H9 (cell line): ENCODE measurements at regions not wholly inside any gene's neighbourhood (a gene's known extent, or its start where the extent isn't known, plus 50 kb on each side); places are given as distances from the start of the nearest gene placed in this dataset.

Experiments used
- DNase-seq: peaks from one replicate; pipeline ENCODE4 v3.0.0-alpha.2; 2017
- H2AFZ ChIP-seq: one replicate; pipeline ENCODE4 v1.6.1; 2013; ENCODE audit warnings: mild to moderate bottlenecking, low read length, control low read depth, moderate library complexity
- H2AK5ac ChIP-seq: 2 replicates; pipeline ENCODE4 v1.6.1; 2013; ENCODE audit warnings: low read length, control low read depth, mixed read lengths; ENCODE audit not compliant: insufficient read length
- H2BK120ac ChIP-seq: one replicate; pipeline ENCODE4 v1.6.1; 2013; ENCODE audit warnings: low read depth, mild to moderate bottlenecking, low read length, control low read depth, inconsistent platforms; ENCODE audit not compliant: poor library complexity, severe bottlenecking
- H2BK12ac ChIP-seq: 2 replicates; pipeline ENCODE4 v1.6.1; 2013; ENCODE audit warnings: low read length, control low read depth, mixed read lengths, low read depth; ENCODE audit not compliant: insufficient read length
- H2BK15ac ChIP-seq: 2 replicates; pipeline ENCODE4 v1.6.1; 2013; ENCODE audit warnings: low read depth, low read length, control low read depth
- H2BK20ac ChIP-seq: one replicate; pipeline ENCODE4 v1.6.1; 2013; ENCODE audit warnings: low read depth, mild to moderate bottlenecking, low read length, control low read depth, inconsistent platforms; ENCODE audit not compliant: poor library complexity, severe bottlenecking
- H2BK5ac ChIP-seq: 2 replicates; pipeline ENCODE4 v1.6.1; 2013; ENCODE audit warnings: low read length, control low read depth, mixed read lengths; ENCODE audit not compliant: insufficient read length
- H3K14ac ChIP-seq: 2 replicates; pipeline ENCODE4 v1.6.1; 2013; ENCODE audit warnings: low read length, control low read depth; ENCODE audit not compliant: insufficient read depth
- H3K18ac ChIP-seq: 2 replicates; pipeline ENCODE4 v1.6.1; 2013; ENCODE audit warnings: low read depth, mild to moderate bottlenecking, mixed read lengths, low read length, control low read depth; ENCODE audit not compliant: insufficient read length
- H3K23ac ChIP-seq: 2 replicates; pipeline ENCODE4 v1.6.1; 2013; ENCODE audit warnings: low read length, control low read depth, mixed read lengths, low read depth; ENCODE audit not compliant: insufficient read length
- H3K23me2 ChIP-seq: 2 replicates; pipeline ENCODE4 v1.6.1; 2013; ENCODE audit warnings: low read depth, mild to moderate bottlenecking, mixed read lengths, low read length, control low read depth; ENCODE audit not compliant: insufficient read length, poor library complexity, severe bottlenecking
- H3K27ac ChIP-seq: 2 replicates; pipeline ENCODE4 v1.5.1; 2013; ENCODE audit warnings: low read length, control low read depth, mixed read lengths, low read depth; ENCODE audit not compliant: insufficient read length
- H3K27me3 ChIP-seq: 2 replicates; pipeline ENCODE4 v1.6.1; 2013; ENCODE audit warnings: low read length, control low read depth, inconsistent platforms; ENCODE audit not compliant: insufficient read depth
- H3K4ac ChIP-seq: 2 replicates; pipeline ENCODE4 v1.6.1; 2013; ENCODE audit warnings: low read depth, mild to moderate bottlenecking, control low read depth, inconsistent platforms, low read length, moderate library complexity
- H3K4me1 ChIP-seq: 2 replicates; pipeline ENCODE4 v1.6.1; 2013; ENCODE audit warnings: low read length, control low read depth, inconsistent platforms; ENCODE audit not compliant: insufficient read depth
- H3K4me2 ChIP-seq: 2 replicates; pipeline ENCODE4 v1.6.1; 2013; ENCODE audit warnings: low read length, control low read depth, mixed read lengths; ENCODE audit not compliant: insufficient read length, insufficient read depth
- H3K56ac ChIP-seq: 2 replicates; pipeline ENCODE4 v1.6.1; 2013; ENCODE audit warnings: low read depth, mild to moderate bottlenecking, mixed read lengths, low read length, control low read depth; ENCODE audit not compliant: insufficient read length
- H3K79me1 ChIP-seq: 2 replicates; pipeline ENCODE4 v1.6.1; 2013; ENCODE audit warnings: low read depth, mild to moderate bottlenecking, moderate library complexity, low read length, control low read depth, inconsistent platforms; ENCODE audit not compliant: insufficient read depth, poor library complexity, severe bottlenecking
- H3K79me2 ChIP-seq: 2 replicates; pipeline ENCODE4 v1.6.1; 2013; ENCODE audit warnings: low read length, control low read depth, inconsistent platforms; ENCODE audit not compliant: insufficient read depth
- H3K9ac ChIP-seq: 2 replicates; pipeline ENCODE4 v1.6.1; 2013; ENCODE audit warnings: low read length, control low read depth, mixed read lengths; ENCODE audit not compliant: insufficient read length; ENCODE audit errors: extremely low read depth
- H3K9me3 ChIP-seq: one replicate; pipeline ENCODE4 v1.6.1; 2013; ENCODE audit warnings: low read depth, low read length, inconsistent platforms; ENCODE audit not compliant: control insufficient read depth
- H3T11ph ChIP-seq: one replicate; pipeline ENCODE4 v1.6.1; 2013; ENCODE audit warnings: mild to moderate bottlenecking, low read length, control low read depth, inconsistent platforms
- H4K20me1 ChIP-seq: one replicate; pipeline ENCODE4 v1.6.1; 2013; ENCODE audit not compliant: control insufficient read depth, insufficient read length, insufficient read depth
- H4K5ac ChIP-seq: 2 replicates; pipeline ENCODE4 v1.6.1; 2013; ENCODE audit warnings: low read depth, mild to moderate bottlenecking, mixed read lengths, low read length, control low read depth; ENCODE audit not compliant: insufficient read length
- H4K8ac ChIP-seq: replicated peaks from 2 replicates; pipeline ENCODE4 v1.6.1; 2013; ENCODE audit warnings: low read length, control low read depth, mixed read lengths, low read depth; ENCODE audit not compliant: insufficient read length
- H4K91ac ChIP-seq: 2 replicates; pipeline ENCODE4 v1.6.1; 2013; ENCODE audit warnings: low read depth, mild to moderate bottlenecking, moderate library complexity, mixed read lengths, low read length, control low read depth; ENCODE audit not compliant: insufficient read length
- H3K27ac Mint-ChIP-seq, 3 experiments: 2 replicates in 2 of 3; 3 replicates in 1 of 3; pipeline ENCODE4 v1.8.0; 2020 to 2021; ENCODE audit warnings: mixed read lengths in 3 of 3, mild to moderate bottlenecking in 1 of 3, moderate library complexity in 1 of 3
- H3K27me3 Mint-ChIP-seq: 2 replicates; pipeline ENCODE4 v1.8.0; 2021; ENCODE audit warnings: low read depth, mild to moderate bottlenecking, moderate library complexity, mixed read lengths
- H3K36me3 Mint-ChIP-seq, 3 experiments: 2 replicates in 2 of 3; 3 replicates in 1 of 3; pipeline ENCODE4 v1.8.0; 2020 to 2021; ENCODE audit warnings: low read depth in 3 of 3, mixed read lengths in 3 of 3; ENCODE audit not compliant: insufficient read depth in 1 of 3
- H3K4me1 Mint-ChIP-seq, 2 experiments: 2 replicates each; pipeline ENCODE4 v1.8.0; 2020; ENCODE audit warnings: mixed read lengths in 2 of 2
- H3K4me3 Mint-ChIP-seq, 2 experiments: 2 replicates in 1 of 2; 3 replicates in 1 of 2; pipeline ENCODE4 v1.8.0; 2020 to 2021; ENCODE audit warnings: mild to moderate bottlenecking in 2 of 2, mixed read lengths in 2 of 2, moderate library complexity in 1 of 2
- H3K9me3 Mint-ChIP-seq, 2 experiments: 2 replicates in 1 of 2; 3 replicates in 1 of 2; pipeline ENCODE4 v1.8.0; 2020; ENCODE audit warnings: mild to moderate bottlenecking in 2 of 2, mixed read lengths in 2 of 2, moderate library complexity in 1 of 2
- WGBS: extraction: QIAGEN DNeasy Blood & Tissue Kit; methylation state at CpG from one replicate; pipeline ENCODE4 v1.1.7; 2013; ENCODE audit warnings: missing lambda C conversion rate, low lambda C conversion rate, mixed read lengths; ENCODE audit not compliant: insufficient read length; ENCODE audit errors: extremely low coverage; 5-methylcytosine and 5-hydroxymethylcytosine counted together
- TF ChIP-seq, protein P1 (sequence below): fragments of 200-600 bp; sonication (generic); conservative IDR thresholded peaks from 3 replicates; pipeline ENCODE4 v1.8.0; 2021; ENCODE audit warnings: antibody characterized with exemption, mild to moderate bottlenecking

DNA sequence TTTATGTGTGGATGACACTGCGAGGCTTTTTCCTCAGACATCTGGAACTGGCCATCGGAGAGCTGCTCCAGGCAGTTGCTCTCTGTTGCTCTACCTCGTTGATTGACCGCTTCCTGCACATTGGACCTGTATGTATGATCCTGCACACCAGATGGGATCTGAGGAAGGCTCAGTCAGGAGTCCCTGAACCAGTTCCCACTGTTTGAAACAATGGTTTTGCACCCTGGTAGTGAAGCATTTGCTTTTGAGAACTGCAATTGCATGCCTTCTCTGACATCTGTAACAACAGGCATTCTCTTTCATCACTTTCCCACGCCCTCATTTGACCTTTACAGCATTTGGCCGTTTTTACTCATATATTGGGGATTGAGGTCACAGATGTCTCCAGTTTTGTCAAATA lies 61.1 kb upstream of the NPAS1 start:
- Mint-ChIP-seq H3K27ac (peak overlapping the region in 1 of 3 experiments; percentile 39; a peak in 3 of 7 replicates), H3K27me3 (no peaks in the 10 kb centered on the region), H3K4me3 (no peak overlapping the region), H3K9me3 (no peaks in the 10 kb centered on the region; a peak in 2 of 5 replicates), H3K36me3 (peaks cover 5 to 13% (median 6%) of the 10 kb centered on the region in 3 experiments; a peak in 4 of 7 replicates), H3K4me1 (peaks cover 11 to 18% of the 10 kb centered on the region in 2 experiments)
- H3K18ac ChIP-seq: no peak overlapping the region
- no peaks in the 10 kb centered on the region for H3K79me2 ChIP-seq
- H4K91ac ChIP-seq: no peak overlapping the region
- H3K79me1 ChIP-seq: no peaks in the 10 kb centered on the region
- no peak overlapping the region for H2BK5ac ChIP-seq
- H3K9ac ChIP-seq: no peak overlapping the region
- no peaks in the 10 kb centered on the region for H3K23me2 ChIP-seq
- no peaks in the 10 kb centered on the region for H3K9me3 ChIP-seq
- no peak overlapping the region for H3K4me2 ChIP-seq
- no peak overlapping the region for H4K5ac ChIP-seq
- H2AK5ac ChIP-seq: no peak overlapping the region
- H3K14ac ChIP-seq: no peak overlapping the region
- no peaks in the 10 kb centered on the region for H3K27me3 ChIP-seq
- H3T11ph ChIP-seq: no peak overlapping the region
- no peak overlapping the region for H2BK120ac ChIP-seq
- H4K8ac ChIP-seq: no peak overlapping the region
- no peak overlapping the region for H2BK20ac ChIP-seq
- H3K56ac ChIP-seq: no peak overlapping the region
- no peaks in the 10 kb centered on the region; the same call in 1 of the 2 replicates for H3K4me1 ChIP-seq
- H3K27ac ChIP-seq: no peak overlapping the region
- WGBS: no CpG with 5 or more reads among the region's 6 CpGs
- TF ChIP-seq, protein P1, sequence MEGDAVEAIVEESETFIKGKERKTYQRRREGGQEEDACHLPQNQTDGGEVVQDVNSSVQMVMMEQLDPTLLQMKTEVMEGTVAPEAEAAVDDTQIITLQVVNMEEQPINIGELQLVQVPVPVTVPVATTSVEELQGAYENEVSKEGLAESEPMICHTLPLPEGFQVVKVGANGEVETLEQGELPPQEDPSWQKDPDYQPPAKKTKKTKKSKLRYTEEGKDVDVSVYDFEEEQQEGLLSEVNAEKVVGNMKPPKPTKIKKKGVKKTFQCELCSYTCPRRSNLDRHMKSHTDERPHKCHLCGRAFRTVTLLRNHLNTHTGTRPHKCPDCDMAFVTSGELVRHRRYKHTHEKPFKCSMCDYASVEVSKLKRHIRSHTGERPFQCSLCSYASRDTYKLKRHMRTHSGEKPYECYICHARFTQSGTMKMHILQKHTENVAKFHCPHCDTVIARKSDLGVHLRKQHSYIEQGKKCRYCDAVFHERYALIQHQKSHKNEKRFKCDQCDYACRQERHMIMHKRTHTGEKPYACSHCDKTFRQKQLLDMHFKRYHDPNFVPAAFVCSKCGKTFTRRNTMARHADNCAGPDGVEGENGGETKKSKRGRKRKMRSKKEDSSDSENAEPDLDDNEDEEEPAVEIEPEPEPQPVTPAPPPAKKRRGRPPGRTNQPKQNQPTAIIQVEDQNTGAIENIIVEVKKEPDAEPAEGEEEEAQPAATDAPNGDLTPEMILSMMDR: no peak
- DNase-seq: no peak
- no peak overlapping the region for H2AFZ ChIP-seq
- H2BK12ac ChIP-seq: no peak overlapping the region
- H3K4ac ChIP-seq: no peak overlapping the region
- no peak overlapping the region for H3K23ac ChIP-seq
- no peaks in the 10 kb centered on the region for H4K20me1 ChIP-seq
- H2BK15ac ChIP-seq: no peak overlapping the region
